DND-41 (cell line): ENCODE measurements at regions not wholly inside any gene's neighbourhood (a gene's known extent, or its start where the extent isn't known, plus 50 kb on each side); places are given as distances from the start of the nearest gene placed in this dataset.

Source experiments
- ATAC-seq: fragments of 200-7000 bp; cut with Tn5 transposase; 3 replicates; pipeline ENCODE4 v1.9.1; 2021; ENCODE audit warnings: low read depth; ENCODE audit not compliant: insufficient read depth
- DNase-seq: peaks from one replicate; pipeline ENCODE4 v3.0.0-alpha.2; 2020
- H2AFZ ChIP-seq: 2 replicates; pipeline ENCODE4 v1.6.0; 2012; ENCODE audit warnings: low read depth, low read length
- H3K27ac ChIP-seq: 2 replicates; pipeline ENCODE4 v1.5.1; 2012; ENCODE audit warnings: low read length, inconsistent platforms
- H3K27me3 ChIP-seq: fragments of 200-600 bp; sonication (generic); 2 replicates; pipeline ENCODE4 v1.6.0; 2012; ENCODE audit warnings: low read length, mild to moderate bottlenecking, inconsistent platforms; ENCODE audit not compliant: insufficient read depth, poor library complexity
- H3K36me3 ChIP-seq: 2 replicates; pipeline ENCODE4 v1.5.1; 2012; ENCODE audit warnings: low read length, inconsistent platforms; ENCODE audit not compliant: insufficient read depth
- H3K4me1 ChIP-seq: 2 replicates; pipeline ENCODE4 v1.5.1; 2012; ENCODE audit warnings: mild to moderate bottlenecking, low read length; ENCODE audit not compliant: insufficient read depth
- H3K4me2 ChIP-seq: 2 replicates; pipeline ENCODE4 v1.6.0; 2012; ENCODE audit warnings: mild to moderate bottlenecking, moderate library complexity, low read length, inconsistent platforms; ENCODE audit not compliant: insufficient read depth
- H3K4me3 ChIP-seq, 2 experiments: fragments of 200-600 bp in 1 of 2; shearing (Covaris generic) in 1 of 2; 2 replicates each; pipeline ENCODE4 v1.5.1; 2012 to 2016; ENCODE audit warnings: inconsistent platforms in 2 of 2, low read length in 2 of 2, mild to moderate bottlenecking in 2 of 2, low read depth in 1 of 2, moderate library complexity in 1 of 2
- H3K79me2 ChIP-seq: 2 replicates; pipeline ENCODE4 v1.6.0; 2012; ENCODE audit warnings: low read length, inconsistent platforms; ENCODE audit not compliant: insufficient read depth
- H3K9ac ChIP-seq: 2 replicates; pipeline ENCODE4 v1.6.0; 2012; ENCODE audit warnings: low read depth, mild to moderate bottlenecking, inconsistent platforms, low read length, moderate library complexity
- H3K9me3 ChIP-seq: 2 replicates; pipeline ENCODE4 v1.5.1; 2012; ENCODE audit warnings: low read length, moderate library complexity, mild to moderate bottlenecking, inconsistent platforms; ENCODE audit not compliant: insufficient read depth, severe bottlenecking
- H4K20me1 ChIP-seq: 2 replicates; pipeline ENCODE4 v1.6.0; 2012; ENCODE audit warnings: low read length; ENCODE audit not compliant: insufficient read depth
- CTCF ChIP-seq: IDR thresholded peaks from 2 replicates; pipeline ENCODE4 v1.5.1; 2012; ENCODE audit warnings: borderline replicate concordance, low read length, moderate library complexity, mild to moderate bottlenecking; ENCODE audit not compliant: poor library complexity, severe bottlenecking; ENCODE audit errors: extremely low read depth
- EZH2 ChIP-seq: IDR thresholded peaks from 3 replicates; pipeline ENCODE4 v1.6.1; 2012; ENCODE audit warnings: borderline replicate concordance, low read depth, mild to moderate bottlenecking, moderate library complexity, low read length, inconsistent platforms; ENCODE audit not compliant: severe bottlenecking

- DNase-seq, result no peak
- Histone ChIP-seq H3K9ac (no peak overlapping the region), H3K79me2 (no peaks in the 10 kb centered on the region), H3K27ac (no peak overlapping the region), H3K4me3 (no peak overlapping the region), H3K4me1 (no peaks in the 10 kb centered on the region), H4K20me1 (no peaks in the 10 kb centered on the region), H3K36me3 (no peaks in the 10 kb centered on the region), H3K27me3 (no peaks in the 10 kb centered on the region), H2AFZ (no peak overlapping the region), H3K9me3 (no peaks in the 10 kb centered on the region), H3K4me2 (no peak overlapping the region)
- ATAC-seq, result no peak
- TF ChIP-seq CTCF (no peak), EZH2 (no peak)
Measured at GRCh38 chr2:183552716-183553115, 428.5 kb downstream of the NUP35 start.

- ATAC-seq (no peak), DNase-seq (no peak)
- no peaks in the 10 kb centered on the region for H4K20me1 ChIP-seq
- no peaks in the 10 kb centered on the region for H3K9me3 ChIP-seq
- H3K4me3 ChIP-seq, result no peak overlapping the region
- no peaks in the 10 kb centered on the region for H3K4me1 ChIP-seq
- H3K27me3 ChIP-seq, result no peaks in the 10 kb centered on the region
- H3K79me2 ChIP-seq, result no peaks in the 10 kb centered on the region
- TF ChIP-seq EZH2 (no peak), CTCF (no peak)
- no peak overlapping the region for H3K27ac ChIP-seq
- H3K9ac ChIP-seq, result no peak overlapping the region
- no peak overlapping the region for H2AFZ ChIP-seq
- H3K4me2 ChIP-seq, result no peak overlapping the region
- no peaks in the 10 kb centered on the region for H3K36me3 ChIP-seq
Measured at GRCh38 chr2:183564726-183565125, 440.5 kb downstream of the NUP35 start.

DNA sequence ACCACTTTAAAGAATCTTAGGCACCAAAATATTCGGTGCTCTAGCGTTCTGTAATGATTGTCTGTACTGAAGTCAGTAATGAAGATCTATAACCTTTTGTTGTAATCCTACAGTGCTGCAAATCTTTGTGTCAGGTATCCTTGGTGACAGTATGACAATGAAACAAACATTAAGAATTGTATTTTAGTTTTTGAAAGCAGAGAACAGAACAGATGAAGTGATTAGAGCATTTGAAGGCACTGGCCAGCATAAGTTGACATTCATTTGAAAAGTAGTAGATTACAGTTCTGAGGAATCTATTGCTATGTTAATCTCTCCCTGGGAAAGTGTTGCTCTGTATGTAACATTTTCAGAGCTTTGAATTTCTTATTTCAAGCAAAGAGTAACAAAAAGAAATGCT, 451.2 kb downstream of the NUP35 start:
- no peaks in the 10 kb centered on the region for H3K9me3 ChIP-seq
- DNase-seq, result no peak
- H3K4me3 ChIP-seq, result no peak overlapping the region
- no peaks in the 10 kb centered on the region for H3K36me3 ChIP-seq
- H3K79me2 ChIP-seq, result no peaks in the 10 kb centered on the region
- no peak overlapping the region for H2AFZ ChIP-seq
- H3K27me3 ChIP-seq, result no peaks in the 10 kb centered on the region
- no peak overlapping the region for H3K27ac ChIP-seq
- no peak overlapping the region for H3K9ac ChIP-seq
- H3K4me1 ChIP-seq, result no peaks in the 10 kb centered on the region
- no peak overlapping the region for H3K4me2 ChIP-seq
- no peak for ATAC-seq
- no peaks in the 10 kb centered on the region for H4K20me1 ChIP-seq
- TF ChIP-seq EZH2 (no peak), CTCF (no peak)

DNA sequence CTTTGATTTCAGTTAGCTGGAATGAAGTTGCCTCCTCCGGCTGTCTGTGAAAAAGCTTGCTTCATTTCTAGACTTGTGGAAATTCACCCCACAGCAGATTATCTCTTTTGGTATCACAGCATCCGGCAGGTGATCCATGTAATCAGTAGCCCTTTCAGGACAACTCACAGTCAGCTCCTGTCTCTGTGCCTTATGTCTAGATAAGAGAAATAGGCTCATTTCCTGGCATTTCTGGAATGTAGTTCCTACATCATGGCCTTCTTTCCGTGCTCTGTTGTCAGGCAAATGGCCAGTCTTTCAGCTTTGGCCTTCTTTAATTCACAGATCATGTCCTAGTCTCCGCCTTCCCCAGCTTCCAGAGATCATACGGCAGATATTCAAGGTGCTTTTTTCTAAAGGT, 455.4 kb downstream of the NUP35 start:
- Histone ChIP-seq H3K4me2 (no peak overlapping the region), H3K27ac (no peak overlapping the region), H3K79me2 (no peaks in the 10 kb centered on the region), H2AFZ (no peak overlapping the region), H3K4me3 (no peak overlapping the region), H3K9ac (no peak overlapping the region), H4K20me1 (no peaks in the 10 kb centered on the region), H3K4me1 (no peaks in the 10 kb centered on the region), H3K9me3 (no peaks in the 10 kb centered on the region), H3K36me3 (no peaks in the 10 kb centered on the region), H3K27me3 (no peaks in the 10 kb centered on the region)
- TF ChIP-seq EZH2 (no peak), CTCF (no peak)
- no peak for DNase-seq
- ATAC-seq, result no peak
